Gastroesophageal sphincter (tissue), 3 donors: ENCODE measurements at regions not wholly inside any gene's neighbourhood (a gene's known extent, or its start where the extent isn't known, plus 50 kb on each side); places are given as distances from the start of the nearest gene placed in this dataset.

Experiments used
- POLR2A ChIP-seq, 2 donors: fragments of 450-650 bp; IDR thresholded peaks; one replicate each; pipeline ENCODE4 v1.6.1; 2017; ENCODE audit warnings: antibody characterized with exemption in 2 of 2, mild to moderate bottlenecking in 2 of 2, moderate library complexity in 1 of 2
- TF ChIP-seq, protein P1 (sequence below), 4 experiments: fragments of 200-600 bp in 2 of 4; fragments of 450-650 bp in 2 of 4; sonication (generic) in 1 of 4; IDR thresholded peaks; one replicate each; pipeline ENCODE4 v1.5.1; 2017 to 2019; ENCODE audit warnings: antibody characterized with exemption in 4 of 4, mild to moderate bottlenecking in 2 of 4, moderate library complexity in 2 of 4

- no peak for TF ChIP-seq POLR2A (IDR thresholded peaks at IDR 0.05)
- TF ChIP-seq, protein P1, sequence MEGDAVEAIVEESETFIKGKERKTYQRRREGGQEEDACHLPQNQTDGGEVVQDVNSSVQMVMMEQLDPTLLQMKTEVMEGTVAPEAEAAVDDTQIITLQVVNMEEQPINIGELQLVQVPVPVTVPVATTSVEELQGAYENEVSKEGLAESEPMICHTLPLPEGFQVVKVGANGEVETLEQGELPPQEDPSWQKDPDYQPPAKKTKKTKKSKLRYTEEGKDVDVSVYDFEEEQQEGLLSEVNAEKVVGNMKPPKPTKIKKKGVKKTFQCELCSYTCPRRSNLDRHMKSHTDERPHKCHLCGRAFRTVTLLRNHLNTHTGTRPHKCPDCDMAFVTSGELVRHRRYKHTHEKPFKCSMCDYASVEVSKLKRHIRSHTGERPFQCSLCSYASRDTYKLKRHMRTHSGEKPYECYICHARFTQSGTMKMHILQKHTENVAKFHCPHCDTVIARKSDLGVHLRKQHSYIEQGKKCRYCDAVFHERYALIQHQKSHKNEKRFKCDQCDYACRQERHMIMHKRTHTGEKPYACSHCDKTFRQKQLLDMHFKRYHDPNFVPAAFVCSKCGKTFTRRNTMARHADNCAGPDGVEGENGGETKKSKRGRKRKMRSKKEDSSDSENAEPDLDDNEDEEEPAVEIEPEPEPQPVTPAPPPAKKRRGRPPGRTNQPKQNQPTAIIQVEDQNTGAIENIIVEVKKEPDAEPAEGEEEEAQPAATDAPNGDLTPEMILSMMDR (IDR thresholded peaks at IDR 0.05) = no peak
Measured at GRCh38 chr12:63301311-63301710, 150.3 kb upstream of the AVPR1A start.
